ENCODE measurements at regions not wholly inside any gene's neighbourhood (a gene's known extent, or its start where the extent isn't known, plus 50 kb on each side); places are given as distances from the start of the nearest gene placed in this dataset.

DNA sequence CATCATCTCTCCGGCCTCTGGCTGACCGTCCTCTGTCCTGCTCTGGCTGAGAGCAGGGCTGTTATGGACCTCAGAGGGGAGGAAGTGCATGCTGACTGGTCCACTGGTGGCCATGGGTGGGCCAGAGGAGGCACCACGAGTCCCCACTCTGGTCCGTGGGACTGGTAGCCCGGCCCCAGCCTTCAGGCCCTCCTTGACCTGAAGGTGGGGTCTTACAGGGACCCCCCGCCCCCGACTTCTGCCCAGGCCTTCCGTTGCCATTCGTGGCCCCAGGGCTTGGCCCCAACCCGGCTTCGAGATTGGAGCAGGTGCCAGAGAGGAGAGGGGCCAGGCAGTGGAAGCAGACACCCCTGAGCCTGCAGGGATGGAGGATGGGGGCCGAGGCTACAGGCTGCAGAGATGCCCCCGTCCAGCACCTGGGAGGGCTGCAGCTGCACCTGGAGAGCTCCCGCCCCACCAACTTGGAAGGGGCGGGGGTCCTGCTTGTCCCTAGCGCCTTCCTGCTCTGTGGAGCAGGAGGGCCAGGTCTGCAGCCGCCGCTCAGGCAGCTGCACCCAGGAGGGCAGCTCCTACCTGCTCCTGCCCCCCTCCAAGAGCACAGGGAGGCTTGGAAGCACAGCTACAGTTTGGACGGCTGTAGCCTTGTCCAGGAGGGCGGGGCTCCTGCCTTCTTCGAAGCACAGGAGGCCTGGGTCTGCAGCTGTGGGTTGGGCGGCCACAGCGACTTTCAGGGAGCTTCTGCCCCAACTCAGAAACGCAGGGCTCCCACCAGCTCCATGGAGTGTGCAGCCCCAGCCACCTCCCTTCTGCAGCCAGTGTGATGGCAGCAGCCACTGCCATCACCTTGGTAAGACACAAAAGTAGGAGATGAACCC, 142.5 kb downstream of the KLF13 start:
- TF ChIP-seq, protein P1, sequence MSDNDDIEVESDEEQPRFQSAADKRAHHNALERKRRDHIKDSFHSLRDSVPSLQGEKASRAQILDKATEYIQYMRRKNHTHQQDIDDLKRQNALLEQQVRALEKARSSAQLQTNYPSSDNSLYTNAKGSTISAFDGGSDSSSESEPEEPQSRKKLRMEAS (IDR thresholded peaks at IDR 0.05): no peak
- TF ChIP-seq RBM39 (IDR thresholded peaks at IDR 0.05; ENCODE audit: low read depth, low read length, poor library complexity, severe bottlenecking) (no peak), ATF7 (IDR thresholded peaks at IDR 0.05) (no peak), ATF7 (CRISPR knock-in tag; IDR thresholded peaks at IDR 0.05) (no peak), ZNF615 (CRISPR knock-in tag; IDR thresholded peaks at IDR 0.05; ENCODE audit: borderline replicate concordance) (no peak), POLR2A (IDR thresholded peaks at IDR 0.05; ENCODE audit: insufficient read depth in 1 of 2, low read depth in 2 of 2, low read length in 2 of 2) (no peak)
- TF ChIP-seq, protein P2, sequence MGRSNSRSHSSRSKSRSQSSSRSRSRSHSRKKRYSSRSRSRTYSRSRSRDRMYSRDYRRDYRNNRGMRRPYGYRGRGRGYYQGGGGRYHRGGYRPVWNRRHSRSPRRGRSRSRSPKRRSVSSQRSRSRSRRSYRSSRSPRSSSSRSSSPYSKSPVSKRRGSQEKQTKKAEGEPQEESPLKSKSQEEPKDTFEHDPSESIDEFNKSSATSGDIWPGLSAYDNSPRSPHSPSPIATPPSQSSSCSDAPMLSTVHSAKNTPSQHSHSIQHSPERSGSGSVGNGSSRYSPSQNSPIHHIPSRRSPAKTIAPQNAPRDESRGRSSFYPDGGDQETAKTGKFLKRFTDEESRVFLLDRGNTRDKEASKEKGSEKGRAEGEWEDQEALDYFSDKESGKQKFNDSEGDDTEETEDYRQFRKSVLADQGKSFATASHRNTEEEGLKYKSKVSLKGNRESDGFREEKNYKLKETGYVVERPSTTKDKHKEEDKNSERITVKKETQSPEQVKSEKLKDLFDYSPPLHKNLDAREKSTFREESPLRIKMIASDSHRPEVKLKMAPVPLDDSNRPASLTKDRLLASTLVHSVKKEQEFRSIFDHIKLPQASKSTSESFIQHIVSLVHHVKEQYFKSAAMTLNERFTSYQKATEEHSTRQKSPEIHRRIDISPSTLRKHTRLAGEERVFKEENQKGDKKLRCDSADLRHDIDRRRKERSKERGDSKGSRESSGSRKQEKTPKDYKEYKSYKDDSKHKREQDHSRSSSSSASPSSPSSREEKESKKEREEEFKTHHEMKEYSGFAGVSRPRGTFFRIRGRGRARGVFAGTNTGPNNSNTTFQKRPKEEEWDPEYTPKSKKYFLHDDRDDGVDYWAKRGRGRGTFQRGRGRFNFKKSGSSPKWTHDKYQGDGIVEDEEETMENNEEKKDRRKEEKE (IDR thresholded peaks at IDR 0.05): no peak

Measured in HepG2 (cell line).